ENCODE measurements at regions not wholly inside any gene's neighbourhood (a gene's known extent, or its start where the extent isn't known, plus 50 kb on each side); places are given as distances from the start of the nearest gene placed in this dataset.

DNA sequence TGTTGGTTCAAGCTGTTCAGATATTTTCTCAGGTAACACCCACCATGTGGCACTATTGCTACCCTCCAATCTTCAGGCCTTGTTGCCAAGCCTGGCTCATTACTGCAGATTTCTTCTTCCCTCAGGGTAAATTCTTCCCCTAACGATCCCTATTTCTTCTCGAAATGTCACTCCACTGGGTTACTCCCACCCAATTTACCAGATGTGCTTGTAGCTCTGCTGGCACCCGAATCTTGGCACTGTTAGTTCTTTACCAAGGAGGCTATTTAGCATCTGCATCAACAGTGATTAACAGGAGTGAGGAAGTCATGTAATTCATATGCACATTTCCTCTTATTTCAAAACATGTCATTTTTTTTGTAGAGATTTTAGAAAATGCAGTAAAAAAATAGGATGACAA, 217.1 kb upstream of the CYRIA start:
- intact Hi-C loops (cut with DNase I) = no loop called here
- no peak for DNase-seq (ENCODE audit: low spot score)

DNA sequence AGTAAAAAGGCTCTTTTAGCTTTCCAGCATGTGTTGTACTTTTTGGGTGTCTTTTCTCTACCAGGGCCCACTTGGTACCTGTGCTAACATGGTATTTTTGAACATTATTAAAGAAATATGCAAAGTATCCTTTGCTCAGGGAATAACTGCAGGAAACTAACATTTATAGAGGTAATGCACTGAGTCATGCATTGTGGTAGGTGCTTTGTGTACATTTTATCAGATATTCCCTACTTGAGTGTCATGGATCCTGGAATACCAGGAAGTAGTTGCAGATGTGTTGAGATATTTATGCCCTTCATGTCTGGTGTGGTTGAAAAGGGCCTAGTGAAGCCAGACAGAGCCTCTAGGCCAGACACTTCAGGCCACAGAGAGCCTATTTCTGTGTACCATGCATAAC, 215.5 kb upstream of the CYRIA start:
- DNase-seq (ENCODE audit: low spot score) = no peak
- intact Hi-C loops (cut with DNase I) = no loop called here

DNA sequence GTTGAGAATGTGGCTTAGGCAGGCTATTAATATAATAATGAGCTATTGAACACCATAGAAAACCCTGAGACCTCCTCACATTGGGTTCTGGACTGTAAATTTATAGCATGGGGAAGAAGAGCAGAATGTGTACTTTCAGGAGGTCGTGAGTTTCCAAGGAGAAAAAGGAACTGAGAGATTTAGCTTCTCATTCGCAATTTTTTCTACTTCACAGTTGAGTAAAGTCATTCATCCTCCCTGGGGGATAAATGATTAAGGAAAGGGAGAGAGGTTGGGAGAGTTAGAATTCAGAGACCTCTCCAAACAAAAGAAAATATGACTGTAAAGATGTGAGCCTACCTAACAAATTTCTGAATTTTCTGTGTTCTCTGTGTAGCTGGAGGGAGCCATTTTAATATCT, 205.8 kb upstream of the CYRIA start:
- no peak for DNase-seq (ENCODE audit: low spot score)
- intact Hi-C loops (cut with DNase I) = no loop called here

DNA sequence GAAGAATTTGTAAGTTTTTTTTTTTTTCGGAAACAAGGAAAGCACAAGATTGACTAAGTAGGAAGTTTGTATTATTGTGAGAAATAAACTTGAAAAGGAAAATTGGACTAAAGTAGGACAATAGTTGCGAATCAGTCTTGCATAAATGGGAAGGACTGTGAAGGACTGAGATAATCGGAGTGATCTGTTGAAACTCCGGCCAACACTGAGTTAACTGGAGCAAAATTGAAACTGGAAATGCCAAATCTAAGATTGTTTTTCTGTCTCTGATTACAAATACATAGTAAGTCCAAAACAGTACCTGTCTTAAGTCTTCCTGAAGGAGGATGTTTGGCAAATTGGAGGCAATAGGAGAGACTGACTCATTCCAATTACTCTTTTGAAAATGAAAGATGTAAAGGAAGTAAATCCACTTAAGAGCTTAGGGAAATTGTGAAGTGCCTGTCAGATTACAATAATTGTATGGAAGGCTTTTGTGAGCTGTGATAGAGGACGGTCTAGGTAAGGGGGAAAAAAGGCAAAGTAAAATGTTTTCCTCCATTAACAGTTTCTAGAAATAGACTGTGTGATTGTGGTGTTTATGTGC, 204.9 kb upstream of the CYRIA start:
- intact Hi-C loops (cut with DNase I) = no loop called here
- DNase-seq (ENCODE audit: low spot score) = no peak

DNA sequence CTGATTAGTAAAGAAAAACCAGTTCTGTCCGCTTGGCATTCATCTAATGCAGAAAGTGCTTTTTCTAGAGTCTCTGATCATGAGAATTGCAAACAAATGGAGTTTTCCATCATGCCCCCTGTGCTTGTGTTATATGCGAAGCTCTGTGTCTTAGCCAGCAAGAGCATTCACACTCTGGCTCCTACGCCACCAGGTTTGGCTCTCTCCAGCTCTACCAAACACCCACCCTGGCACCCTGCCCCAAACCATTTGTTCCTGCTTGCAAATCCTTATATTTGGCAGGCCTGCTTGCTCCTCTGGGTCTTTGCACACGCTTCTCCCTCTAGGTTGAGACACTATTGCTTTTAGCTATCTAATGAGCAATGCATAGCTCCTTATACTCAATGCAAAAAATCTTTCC, 204.1 kb upstream of the CYRIA start:
- DNase-seq (ENCODE audit: low spot score) = no peak
- intact Hi-C loops (cut with DNase I) = no loop called here

DNA sequence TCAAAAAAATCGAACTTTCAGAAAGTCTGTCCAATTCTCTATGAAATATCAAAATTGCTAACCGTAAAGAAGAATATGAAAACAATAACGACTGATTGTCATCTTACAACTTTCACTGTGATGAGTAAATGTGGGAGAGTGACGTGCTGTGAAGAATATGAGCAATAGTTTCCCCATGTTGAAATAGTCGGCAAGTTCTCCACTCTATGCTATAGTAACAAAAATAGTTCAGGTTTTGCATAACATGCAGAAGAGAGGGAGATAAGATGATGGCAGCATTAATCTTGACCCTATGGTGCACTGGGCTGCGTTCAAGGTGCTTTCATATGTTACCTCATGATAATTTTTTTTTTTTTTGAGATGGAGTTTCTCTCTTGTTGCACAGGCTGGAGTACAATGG, 196.8 kb upstream of the CYRIA start:
- no peak for DNase-seq (ENCODE audit: low spot score)
- intact Hi-C loops (cut with DNase I) = no loop called here

DNA sequence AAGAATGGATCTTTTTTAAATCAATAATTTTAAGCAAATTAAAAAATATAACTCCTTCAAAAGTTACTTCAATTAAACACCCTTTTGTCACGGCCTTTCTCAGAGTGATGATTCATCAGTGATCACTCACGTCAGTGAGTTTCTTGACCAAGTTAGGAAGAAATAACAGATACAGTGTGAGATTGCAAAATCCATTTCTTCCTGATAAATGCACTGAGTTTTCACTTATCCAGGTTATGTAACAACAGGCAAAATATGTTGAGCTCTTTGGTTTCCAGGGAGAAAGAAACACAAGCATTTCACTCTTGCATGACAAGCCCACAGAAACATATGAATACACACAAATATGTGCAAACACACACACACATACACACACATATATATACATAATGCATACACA, 195.9 kb upstream of the CYRIA start:
- DNase-seq (ENCODE audit: low spot score) = no peak
- intact Hi-C loops (cut with DNase I) = no loop called here

DNA sequence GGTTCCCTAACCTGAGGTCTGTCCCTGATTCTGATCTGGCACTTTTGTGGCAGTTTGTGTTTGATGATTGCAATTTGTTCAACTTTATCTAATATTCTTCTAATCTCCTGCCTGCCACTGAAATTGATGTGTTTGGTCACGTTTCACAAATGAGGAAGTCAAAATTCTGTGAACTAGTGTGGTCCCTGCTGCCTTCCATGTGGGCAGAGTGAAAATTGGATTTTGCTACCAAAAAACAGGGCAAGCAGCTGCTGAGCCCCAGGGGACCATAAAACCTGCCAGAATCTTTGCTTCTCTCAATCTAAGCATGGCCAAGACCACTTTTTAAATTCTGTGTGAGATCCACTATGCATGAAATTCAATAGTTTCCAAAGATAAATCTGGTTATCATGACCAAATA, 195.5 kb upstream of the CYRIA start:
- intact Hi-C loops (cut with DNase I) = no loop called here
- DNase-seq (ENCODE audit: low spot score) = no peak

DNA sequence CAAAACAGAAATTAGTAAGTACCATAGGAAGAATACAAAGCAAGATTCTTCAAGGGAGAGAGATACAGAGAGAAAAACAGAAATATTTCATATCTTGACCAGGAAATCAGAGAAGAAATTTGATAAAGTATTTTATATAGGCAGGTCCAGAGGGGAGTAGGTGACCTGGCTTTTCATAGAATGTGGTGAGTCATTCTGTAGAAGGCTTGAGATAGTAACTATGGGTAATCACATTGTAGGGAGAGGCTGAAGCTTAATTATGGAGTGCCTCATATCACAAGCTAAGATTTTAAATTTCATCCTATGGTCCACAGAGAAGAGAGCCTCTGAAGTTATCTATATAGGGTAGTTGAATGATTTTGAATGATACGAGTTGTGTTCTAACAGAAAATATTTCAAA, 195.0 kb upstream of the CYRIA start:
- DNase-seq (ENCODE audit: low spot score) = no peak
- intact Hi-C loops (cut with DNase I) = no loop called here

DNA sequence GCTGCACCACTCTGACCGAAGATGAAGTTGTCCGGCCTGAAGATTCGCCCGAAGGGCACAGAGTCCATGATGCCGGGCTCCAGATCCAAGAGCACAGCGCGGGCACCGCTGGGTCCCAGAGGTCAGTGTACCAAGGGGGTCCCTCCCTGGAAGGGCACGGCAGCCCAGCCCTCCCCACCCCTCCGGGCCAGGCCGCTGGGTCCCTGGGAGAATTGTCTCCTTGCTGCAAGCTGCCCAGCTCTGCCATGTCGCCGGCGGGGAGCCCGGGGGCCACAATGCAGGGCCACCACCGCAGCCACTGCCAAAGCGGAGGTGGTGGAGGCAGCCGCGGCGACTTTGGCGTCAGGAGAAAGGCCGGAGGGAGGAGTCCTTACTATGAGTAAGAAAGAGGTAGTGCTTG, 189.5 kb upstream of the CYRIA start:
- no peak for DNase-seq (ENCODE audit: low spot score)
- intact Hi-C loops (cut with DNase I) = no loop called here

DNA sequence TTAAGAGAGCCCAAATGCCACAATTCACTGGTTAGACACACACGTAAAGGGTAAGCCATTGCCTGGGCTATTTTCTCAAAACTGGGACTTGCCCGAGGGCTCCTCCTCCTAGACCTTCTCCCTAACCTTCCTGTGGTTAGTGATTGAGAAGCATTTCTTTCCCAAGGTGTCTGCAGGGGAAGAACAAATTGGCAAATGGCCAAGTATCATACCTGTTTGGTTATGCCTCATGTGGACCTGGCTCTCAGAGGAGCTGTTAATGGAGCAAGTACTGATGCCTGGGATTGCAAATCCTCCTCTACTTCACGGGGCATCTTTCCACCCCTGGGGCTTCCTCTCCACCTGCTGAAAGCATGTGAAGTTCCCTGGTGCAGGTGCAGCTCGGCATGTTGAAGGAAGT, 187.5 kb upstream of the CYRIA start:
- intact Hi-C loops (cut with DNase I) = no loop called here
- DNase-seq (ENCODE audit: low spot score) = no peak

DNA sequence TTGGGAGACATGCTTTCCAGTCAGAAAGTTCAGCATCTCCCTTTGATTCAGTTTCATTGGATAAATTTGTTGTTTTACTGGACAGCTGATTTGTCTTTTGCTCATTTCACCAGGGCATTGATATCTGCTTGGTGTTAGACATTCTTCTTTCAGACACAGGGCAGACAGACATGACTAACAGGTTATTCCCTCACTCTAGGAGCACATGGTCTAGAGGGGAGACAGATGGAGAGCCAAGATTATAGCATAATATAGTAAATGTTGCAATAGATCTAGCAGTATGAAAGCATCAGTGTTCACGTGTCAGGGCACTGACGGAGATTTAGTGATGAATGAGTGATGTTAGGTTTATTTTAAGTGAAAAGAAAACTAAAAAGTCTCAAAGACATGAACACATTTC, 187.0 kb upstream of the CYRIA start:
- DNase-seq (ENCODE audit: low spot score) = no peak
- intact Hi-C loops (cut with DNase I) = no loop called here

DNA sequence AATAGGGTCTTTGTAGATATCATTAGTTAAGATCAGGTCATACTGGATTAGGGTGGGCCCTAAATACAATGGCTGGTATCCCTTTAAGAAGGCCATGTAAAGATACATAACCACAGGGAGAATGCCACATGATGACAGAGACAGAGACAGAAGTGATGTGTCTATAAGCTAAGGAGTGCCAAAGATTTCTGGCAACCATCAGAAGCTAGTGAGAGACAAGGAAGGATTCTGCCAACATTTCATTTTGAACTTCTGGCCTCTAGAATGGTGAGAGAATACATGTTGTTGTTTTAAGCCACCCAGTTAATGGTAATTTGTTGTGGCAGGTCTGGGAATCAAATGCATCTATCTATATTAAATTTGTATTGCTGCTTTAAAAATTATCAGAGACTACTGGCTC, 185.5 kb upstream of the CYRIA start:
- DNase-seq (ENCODE audit: low spot score) = no peak
- intact Hi-C loops (cut with DNase I) = no loop called here

DNA sequence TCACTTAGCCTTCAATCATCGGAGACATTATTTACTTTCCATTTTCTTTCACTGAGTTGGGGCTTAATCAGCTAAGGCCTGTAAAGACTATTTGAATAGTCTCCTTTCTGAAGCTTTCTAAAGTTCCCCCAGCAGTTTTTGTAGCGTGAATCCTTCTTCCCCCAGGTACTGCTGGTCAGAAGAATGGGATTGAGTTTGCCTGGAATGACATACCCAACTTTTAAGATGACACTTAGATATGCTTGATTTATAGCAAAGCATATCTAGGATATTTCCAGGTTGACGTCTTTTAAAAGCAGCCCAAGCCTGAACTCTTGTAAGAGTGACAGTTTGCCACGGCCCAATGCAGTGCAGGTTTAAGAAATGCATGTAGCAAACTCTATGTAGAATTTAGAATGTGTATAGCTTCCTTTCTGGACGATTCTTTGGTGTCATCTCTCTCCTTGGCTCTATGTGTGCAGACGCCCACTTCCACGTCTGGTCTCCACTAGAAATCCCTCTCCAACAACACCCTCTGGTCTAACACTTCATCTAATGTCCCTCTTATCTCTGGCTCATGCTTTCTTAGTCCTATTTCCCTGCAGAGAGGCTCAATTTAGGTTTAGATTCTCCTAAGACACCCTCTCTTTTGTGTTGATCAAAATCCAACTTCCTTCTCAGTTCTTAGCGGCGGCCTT, 175.0 kb upstream of the CYRIA start:
- DNase-seq (ENCODE audit: low spot score) = no peak
- intact Hi-C loops (cut with DNase I) = no loop called here

DNA sequence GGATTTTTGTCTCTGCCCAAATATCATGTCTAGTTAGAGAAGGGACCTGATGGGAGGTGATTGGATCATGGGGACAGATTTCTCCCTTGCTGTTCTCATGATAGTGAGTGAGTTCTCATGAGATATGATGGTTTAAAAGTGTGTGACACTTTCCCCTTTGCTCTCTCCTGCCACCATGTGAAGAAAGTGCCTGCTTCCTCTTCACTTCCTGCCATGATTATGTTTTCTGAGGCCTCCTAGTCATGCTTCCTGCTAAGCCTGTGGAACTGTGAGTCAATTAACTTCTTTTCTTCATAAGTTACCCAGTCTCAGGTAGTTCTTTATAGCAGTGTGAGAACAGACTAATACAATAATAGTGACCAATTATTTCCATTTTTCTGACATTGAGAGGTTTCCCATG, 167.3 kb upstream of the CYRIA start:
- intact Hi-C loops (cut with DNase I) = no loop called here
- no peak for DNase-seq (ENCODE audit: low spot score)

DNA sequence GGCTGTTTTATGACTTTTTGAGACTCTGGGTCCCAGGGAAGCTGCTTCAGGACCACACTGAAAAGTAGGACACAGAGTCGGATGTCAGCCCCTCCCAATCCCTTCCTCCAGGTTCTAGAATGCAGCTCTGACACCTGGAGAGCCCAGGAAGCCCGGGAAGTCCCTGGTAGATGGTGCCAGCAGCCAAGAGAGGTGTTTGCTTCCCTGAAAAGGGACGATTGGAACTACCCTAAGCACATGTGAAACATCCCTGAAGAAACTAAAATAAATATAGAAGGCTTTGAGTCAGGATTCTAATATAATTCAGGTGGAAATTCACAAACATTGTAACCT, 163.2 kb upstream of the CYRIA start:
- no peak for DNase-seq (ENCODE audit: low spot score)
- intact Hi-C loops (cut with DNase I) = no loop called here

DNA sequence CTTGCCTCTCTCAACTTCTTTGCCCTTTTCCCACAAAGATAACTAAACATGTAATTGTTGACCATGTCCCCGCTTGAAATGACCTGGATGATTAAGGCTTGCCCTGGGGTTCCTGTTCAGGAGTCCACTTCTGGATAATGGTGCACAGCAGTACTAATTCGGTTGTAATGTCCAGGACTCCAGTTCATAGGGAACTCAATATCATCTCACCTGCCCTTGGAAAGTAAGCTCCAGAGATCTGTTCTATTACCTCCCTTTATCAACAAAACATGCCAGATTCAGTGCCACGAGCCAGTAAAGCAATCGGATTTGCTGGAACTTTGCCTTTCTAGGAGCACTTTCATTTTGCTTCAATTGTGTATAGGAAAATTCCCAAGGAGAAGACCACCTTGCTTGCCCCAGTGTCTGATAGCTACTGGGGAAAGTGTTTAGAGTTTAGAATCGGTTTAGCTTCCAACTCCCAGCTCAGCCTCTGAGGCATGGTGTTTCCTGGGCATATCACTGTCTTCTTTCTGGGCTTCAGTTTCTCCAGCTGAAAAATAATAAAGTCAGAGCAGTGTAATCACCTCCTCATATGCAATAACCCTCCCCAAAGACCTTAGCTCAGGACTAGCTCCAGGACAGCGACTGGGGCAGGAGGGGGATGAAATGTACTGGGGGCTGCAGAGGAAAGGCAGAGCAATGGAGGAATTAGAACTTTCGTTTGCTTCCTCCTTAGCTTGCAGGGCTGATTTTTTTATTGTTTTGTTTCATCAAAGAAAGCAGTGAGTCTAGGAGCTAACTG, 162.6 kb upstream of the CYRIA start:
- intact Hi-C loops (cut with DNase I) = no loop called here

DNA sequence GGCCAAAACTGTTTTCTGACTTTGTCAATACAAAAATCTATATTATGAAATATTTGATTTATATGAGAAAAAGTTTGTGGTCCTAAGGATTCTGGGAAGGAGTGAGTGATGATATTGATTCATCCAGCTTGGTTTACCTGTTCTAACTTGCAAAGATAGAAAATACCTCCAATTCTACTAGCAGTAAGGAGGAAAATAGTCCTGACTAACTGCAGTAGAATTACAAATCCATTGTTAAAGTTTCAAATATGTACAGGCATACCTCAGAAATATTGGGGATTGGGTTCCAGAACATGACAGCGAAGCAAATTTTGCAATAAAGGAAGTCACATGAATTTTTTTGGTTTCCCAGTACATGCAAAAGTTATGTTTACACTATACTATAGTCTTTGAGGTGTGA, 158.8 kb upstream of the CYRIA start:
- no peak for DNase-seq (ENCODE audit: low spot score)
- intact Hi-C loops (cut with DNase I) = no loop called here

More for the DNA sequence above, 162.6 kb upstream of the CYRIA start:
- no peak for DNase-seq (ENCODE audit: low spot score)

DNA sequence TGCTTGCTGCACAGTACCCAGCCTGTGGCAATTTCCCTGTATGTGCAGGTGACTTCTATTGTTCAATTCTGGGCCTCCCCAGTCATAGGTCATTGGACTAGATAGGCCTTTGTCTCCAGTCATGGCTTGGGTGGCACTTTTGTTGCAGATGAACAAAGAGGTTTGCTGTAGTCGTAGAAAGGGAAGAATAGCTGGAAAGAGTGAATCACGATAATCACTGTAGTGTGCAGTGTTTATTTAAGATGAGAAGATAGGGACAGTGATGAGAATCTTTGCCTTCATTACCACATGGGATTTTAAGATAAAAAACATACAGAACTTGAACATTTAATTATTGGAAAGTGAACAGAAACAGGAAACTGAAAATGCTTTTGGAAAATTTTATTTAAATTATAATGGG, 156.1 kb upstream of the CYRIA start:
- intact Hi-C loops (cut with DNase I) = no loop called here
- DNase-seq (ENCODE audit: low spot score) = no peak

DNA sequence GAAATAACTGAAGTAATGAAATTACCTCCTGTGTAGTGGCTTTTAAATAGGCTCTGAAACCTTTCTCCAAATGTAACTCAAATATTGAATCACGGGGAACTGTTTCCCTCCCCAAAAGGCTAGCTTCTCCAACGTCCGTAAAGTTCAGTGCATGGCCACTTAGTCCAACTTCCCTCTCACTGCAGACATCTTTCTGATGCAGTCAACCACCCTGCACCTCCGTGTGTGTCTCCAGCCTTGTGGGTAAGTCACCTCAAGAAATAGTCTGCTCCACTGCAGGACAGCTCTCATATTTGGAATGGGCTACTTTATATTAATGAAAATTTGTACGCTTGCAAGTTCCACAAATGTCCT, 152.5 kb upstream of the CYRIA start:
- intact Hi-C loops (cut with DNase I) = no loop called here

More for the DNA sequence above, 152.5 kb upstream of the CYRIA start:
- no peak for DNase-seq (ENCODE audit: low spot score)
